NCI-H1436 (cell line): ENCODE measurements at regions not wholly inside any gene's neighbourhood (a gene's known extent, or its start where the extent isn't known, plus 50 kb on each side); places are given as distances from the start of the nearest gene placed in this dataset.
"Not testable (repeated sequence)": the region's sequence is repeated elsewhere in the genome, so short reads cannot be mapped to it uniquely, and the experiment has no call there.

Experiments
- DNase-seq: peaks from one replicate; lab custom pipeline; 2025; lab: John Stamatoyannopoulos, UW

DNA sequence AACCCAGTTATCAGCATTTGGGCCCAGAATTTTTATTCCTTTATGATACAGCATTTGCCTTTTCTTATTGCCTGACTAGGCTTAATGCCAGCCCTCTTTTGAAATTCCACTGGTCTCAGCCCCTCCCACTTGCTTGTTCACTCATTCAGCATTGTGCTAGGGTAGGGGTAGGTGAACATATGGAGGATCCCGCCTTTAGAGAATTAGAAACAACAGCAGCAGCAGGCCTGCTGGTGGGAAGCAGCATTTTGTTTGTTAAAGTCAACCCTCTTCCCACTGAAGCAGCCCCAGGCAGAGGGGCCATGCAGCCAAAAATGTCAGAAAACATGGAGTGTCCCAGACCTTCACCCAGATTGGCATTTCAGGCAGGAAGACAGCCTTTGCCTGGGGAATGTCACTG lies 1355.2 kb downstream of the CDH8 start:
- DNase-seq, result no peak

DNA sequence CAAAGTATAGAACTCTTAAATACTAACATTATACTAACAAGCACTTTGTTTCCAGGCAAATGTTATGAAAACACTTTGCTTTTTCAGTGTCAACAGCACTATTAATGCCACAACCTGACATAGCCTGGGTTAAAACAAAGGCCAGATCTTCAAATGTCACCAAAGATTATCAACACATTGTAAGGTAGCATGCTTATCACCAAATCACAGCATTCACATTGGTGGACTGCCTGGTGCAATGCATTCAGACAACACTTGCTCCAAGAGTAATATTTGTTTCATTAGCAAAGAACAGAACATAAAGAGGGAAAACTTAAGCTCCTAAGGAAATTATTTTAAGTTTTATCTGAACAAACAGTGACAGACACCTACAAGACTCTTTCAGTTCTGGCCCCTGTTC lies 1361.2 kb downstream of the CDH8 start:
- DNase-seq, result no peak

DNA sequence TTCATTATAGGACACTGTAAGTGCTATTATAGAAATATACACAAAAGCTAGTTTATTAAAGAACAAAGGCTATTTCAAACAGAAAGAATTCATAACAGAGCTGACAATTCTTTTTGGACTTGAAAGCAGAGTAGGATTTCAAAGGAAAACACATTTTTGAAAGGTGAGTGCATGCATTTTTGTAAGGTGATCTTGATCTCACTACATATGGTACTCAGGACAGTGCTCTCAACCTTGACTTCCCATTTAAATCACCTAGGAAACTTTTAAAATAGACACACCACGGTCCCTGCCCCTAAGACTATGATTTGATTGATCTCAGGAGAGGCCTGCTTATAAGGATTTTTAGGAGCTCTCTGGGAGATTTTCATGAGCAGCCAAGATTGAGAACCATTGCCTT lies 1362.0 kb downstream of the CDH8 start:
- no peak for DNase-seq

DNA sequence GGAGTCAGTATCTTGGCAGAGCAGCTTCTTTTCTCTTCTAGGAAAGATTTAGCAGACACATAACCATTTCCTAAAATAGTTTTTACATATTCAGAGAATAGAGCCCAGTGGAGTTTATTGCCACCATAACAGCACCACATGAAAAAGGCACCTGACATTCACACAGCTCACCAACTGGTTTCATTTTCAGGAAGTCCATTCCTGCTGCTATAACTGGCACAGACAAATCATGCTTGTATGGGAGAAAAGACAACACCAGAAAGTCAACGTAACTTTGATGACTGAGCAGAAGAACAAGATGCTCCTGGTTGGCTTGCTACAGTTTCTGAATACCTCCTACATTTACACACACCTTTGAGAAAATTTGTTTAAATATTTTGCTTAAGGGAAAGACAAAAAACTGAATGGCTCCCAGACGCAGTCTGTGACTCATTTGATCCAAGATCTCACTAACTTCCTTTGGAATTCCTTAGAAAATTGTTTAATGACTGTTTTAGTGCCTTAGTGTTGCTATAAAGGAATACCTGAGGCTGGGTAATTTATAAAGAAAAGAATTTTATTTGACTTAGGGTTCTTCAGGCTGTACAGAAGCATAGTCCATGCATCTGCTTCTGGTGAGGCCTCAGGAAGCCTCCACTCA lies 1380.6 kb downstream of the CDH8 start:
- DNase-seq, result no peak

GRCh38 chr16:60651346-60651745 lies 1384.9 kb downstream of the CDH8 start:
- DNase-seq, result no peak

- no peak for DNase-seq
Measured at GRCh38 chr16:60648290-60648689, 1387.9 kb downstream of the CDH8 start.

GRCh38 chr16:60647388-60647787 lies 1388.8 kb downstream of the CDH8 start:
- DNase-seq, result not testable (repeated sequence)

- no peak for DNase-seq
Measured at GRCh38 chr16:60646631-60647030, 1389.6 kb downstream of the CDH8 start.

- DNase-seq, result no peak
Measured at GRCh38 chr16:60645541-60645940, 1390.7 kb downstream of the CDH8 start.

GRCh38 chr16:60642956-60643355 lies 1393.3 kb downstream of the CDH8 start:
- no peak for DNase-seq

DNA sequence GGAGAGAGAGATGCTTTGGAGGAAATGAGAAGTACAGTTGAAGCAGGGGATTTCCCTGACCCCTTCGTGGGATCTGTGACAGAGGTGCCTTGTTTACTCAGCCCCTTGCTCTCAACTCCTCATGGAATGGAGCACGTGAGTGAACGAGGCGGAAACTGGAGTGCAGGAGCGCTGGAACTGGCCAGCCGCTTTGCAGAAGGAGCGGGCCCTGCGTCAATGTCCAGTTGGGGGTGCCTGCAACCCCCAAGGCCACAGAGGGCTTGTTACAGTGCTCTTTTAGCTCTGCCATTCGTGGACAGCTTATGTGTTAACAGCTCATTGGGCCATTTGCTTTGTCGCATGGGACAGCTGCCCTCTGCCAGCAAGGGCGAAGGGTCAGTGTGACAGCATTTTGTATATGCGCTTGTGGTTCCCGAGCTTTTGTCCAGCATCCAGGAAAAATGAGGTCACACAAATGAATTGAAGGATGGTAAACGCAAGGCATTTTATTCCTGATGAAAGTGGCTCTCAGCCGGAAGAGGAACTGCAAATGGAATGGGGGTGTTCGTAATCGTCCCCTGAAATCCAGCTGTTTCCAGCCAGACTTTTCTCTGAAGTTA lies 1395.1 kb downstream of the CDH8 start:
- DNase-seq, result no peak

- no peak for DNase-seq
Measured at GRCh38 chr16:60640038-60640437, 1396.2 kb downstream of the CDH8 start.

- DNase-seq, result not testable (repeated sequence)
Measured at GRCh38 chr16:60636636-60637035, 1399.6 kb downstream of the CDH8 start.

- DNase-seq, result no peak
Measured at GRCh38 chr16:60636117-60636516, 1400.1 kb downstream of the CDH8 start.

- DNase-seq, result no peak
Measured at GRCh38 chr16:60635548-60635947, 1400.7 kb downstream of the CDH8 start.

GRCh38 chr16:60611844-60612243 lies 1424.4 kb downstream of the CDH8 start:
- no peak for DNase-seq

- DNase-seq, result no peak
Measured at GRCh38 chr16:60608971-60609370, 1427.3 kb downstream of the CDH8 start.

DNA sequence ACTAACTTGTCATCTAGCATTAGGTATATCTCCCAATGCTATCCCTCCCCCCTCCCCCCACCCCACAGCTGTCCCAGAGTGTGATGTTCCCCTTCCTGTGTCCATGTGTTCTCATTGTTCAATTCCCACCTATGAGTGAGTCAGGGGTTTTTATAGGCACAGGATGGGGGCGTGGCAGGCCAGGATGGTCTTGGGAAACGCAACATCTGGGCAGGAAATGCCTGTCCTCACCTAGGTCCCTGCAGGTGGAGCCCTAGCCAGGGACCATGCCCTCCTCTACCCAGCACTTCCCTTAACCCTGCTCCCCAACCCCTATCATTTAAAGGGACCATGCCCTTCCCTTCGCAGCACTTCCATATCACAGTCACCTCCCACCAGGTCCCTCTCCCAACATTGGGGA lies 1430.6 kb downstream of the CDH8 start:
- not testable (repeated sequence) for DNase-seq

- no peak for DNase-seq
Measured at GRCh38 chr16:60605176-60605575, 1431.1 kb downstream of the CDH8 start.

GRCh38 chr16:60586493-60586892 lies 1449.7 kb downstream of the CDH8 start:
- no peak for DNase-seq

DNA sequence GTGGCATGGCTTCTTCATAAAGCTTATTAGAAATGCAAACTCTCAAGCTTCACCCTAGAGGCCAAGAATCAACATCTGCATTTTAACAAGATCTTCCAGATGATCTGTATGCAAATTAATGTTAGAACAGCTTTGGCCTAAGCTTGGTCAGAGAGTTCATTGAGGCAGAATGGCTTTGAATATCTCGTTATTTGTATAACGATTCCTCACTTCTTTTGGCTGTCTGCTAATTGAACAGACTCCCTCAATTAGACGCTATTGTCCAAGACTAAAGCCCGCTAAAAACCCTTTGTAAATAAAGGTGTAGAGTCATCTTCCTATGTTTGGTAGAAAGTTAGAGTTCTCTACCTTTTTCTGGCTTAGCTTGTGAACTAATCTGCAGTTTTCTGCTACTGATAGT lies 1453.7 kb downstream of the CDH8 start:
- no peak for DNase-seq

DNA sequence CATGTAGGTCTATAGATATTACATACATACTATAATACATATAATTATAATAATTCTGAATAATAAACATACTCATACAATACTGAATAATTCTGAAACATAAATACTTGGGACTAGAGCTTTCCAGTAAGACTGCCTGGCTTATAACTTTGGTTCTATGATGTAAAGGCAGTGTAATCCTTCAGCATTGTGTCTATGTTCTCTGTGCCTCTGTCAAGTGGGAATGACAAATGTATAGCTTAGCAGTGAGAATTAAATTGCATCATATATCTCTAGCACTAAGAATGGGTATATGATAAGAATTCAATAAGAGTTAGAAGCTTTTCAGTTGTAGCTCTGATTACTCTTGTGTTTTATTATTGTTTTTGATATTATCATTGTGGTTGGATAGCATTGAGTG lies 1469.3 kb downstream of the CDH8 start:
- no peak for DNase-seq

DNA sequence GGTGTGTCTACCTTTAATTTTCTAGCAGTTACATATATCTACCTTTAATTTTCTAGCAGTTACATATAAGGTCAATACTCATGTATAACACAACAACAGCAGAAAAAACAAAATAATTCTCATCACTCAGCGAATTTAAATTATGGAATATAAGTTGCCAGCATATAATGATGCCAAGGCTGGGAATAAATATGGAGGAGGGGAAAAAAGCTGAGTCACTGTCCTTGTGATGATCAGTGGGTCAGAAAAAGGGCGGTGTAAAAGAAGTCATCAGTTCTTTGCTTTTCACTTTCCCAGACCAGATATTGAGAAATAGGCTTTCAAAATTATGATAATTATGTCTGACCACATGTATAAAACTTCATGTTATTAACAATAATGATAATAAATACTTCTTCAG lies 1471.7 kb downstream of the CDH8 start:
- no peak for DNase-seq

GRCh38 chr16:60563166-60563565 lies 1473.1 kb downstream of the CDH8 start:
- no peak for DNase-seq
